ENCODE measurements at regions not wholly inside any gene's neighbourhood (a gene's known extent, or its start where the extent isn't known, plus 50 kb on each side); places are given as distances from the start of the nearest gene placed in this dataset.

GRCh38 chr5:136526791-136527190, 161.4 kb upstream of the TRPC7 start:
- no peak for DNase-seq

DNA sequence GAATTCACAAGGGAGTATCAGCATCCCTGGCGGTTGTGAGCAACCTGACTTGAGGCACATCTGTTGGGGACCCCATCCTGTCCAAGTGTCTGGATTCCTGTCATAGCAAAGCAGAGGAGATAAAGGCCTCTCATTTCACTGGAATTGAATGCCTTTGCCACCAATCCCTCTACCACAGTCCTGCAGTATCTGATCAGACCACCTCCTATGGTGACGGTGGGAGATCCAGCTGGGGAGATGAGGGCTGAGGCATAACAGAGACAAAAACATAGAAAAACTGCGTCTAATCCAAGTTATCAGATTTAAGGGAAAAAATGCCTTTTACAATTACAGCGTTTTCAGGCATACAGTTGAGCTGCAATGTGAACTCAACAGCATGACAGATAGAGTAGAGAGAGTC, 160.7 kb upstream of the TRPC7 start:
- DNase-seq = no peak

- DNase-seq = no peak
Measured at GRCh38 chr5:136525597-136525996, 160.3 kb upstream of the TRPC7 start.

- DNase-seq = no peak
Measured at GRCh38 chr5:136522217-136522956, 157.0 kb upstream of the TRPC7 start.

DNA sequence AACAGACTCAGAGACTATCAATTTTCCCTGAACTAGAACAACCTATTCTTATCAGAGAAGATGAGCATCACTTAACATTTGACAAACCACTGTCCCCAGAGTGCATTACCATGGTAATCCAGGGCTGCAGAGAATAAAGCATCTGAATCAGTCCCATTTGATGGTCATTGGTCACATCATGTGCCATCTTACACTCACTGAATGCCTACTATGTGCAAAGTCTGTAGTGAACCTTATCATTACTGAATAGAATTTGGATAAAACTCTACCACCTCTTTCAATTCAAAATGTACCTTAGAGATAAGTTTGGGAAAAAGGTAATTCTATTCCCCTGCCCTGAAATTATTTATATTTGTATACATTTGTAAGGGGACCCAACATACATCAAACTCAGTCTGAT, 156.4 kb upstream of the TRPC7 start:
- no peak for DNase-seq

DNA sequence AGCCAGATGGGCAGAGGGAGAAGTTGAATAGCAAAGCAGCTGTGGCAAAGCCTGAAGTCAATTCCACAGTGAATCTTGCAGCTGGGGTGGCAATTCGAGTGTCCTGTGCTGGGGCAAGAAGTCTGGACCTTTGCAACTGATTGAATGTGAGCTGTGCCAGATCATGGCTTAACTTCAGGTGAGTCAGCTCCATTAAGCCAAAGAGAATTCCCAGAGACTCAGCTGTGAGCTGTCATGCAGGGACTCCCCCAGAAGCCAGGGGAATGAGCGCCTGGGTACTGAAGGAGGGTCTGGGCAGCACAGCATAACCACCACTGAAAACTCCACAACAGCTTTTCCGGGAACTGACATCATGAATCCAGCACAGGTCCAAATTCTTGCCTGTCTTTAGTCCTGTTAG, 153.5 kb upstream of the TRPC7 start:
- no peak for DNase-seq

DNA sequence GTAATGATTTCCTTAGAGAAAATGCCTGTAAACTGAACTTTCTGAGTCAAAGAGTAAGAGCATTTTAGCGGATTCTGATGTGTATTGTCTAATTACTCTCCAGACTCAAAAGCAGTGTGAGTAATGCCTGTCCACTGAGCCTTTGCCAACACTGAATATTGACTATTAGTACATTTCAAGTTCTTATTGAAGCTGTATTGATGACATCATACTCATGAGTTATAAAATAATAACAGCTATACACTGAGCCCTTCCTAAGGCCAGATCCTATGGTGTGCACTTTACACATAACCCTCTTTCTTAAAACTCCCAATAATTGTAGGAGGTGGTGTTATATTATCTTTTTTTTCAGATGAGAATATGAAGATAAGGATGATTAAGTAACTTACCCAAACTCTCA, 152.8 kb upstream of the TRPC7 start:
- no peak for DNase-seq

GRCh38 chr5:136517755-136518154, 152.4 kb upstream of the TRPC7 start:
- DNase-seq = no peak

DNA sequence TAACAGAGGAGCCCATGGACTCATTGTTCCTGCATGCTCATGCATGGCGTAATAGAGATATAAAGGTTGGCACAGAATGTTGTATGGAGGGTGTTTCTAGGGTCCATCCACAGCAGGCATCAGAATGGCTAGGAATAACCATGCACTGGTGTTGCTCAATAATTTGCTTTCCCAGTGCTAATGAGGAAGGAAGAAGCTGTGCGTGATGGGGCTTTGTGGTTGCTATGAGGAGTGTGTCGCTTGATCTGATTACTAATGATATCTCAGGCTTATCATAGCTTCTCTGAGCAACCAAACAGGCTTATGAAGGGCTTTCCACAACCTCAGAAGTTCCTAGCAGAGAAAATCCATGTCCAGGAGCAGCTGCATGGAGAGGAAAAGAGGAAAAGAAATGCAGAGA, 151.3 kb upstream of the TRPC7 start:
- DNase-seq = no peak

- no peak for DNase-seq
Measured at GRCh38 chr5:136513430-136513829, 148.1 kb upstream of the TRPC7 start.

GRCh38 chr5:136511046-136511445, 145.7 kb upstream of the TRPC7 start:
- DNase-seq = no peak

GRCh38 chr5:136510481-136510880, 145.1 kb upstream of the TRPC7 start:
- DNase-seq = no peak

- no peak for DNase-seq
Measured at GRCh38 chr5:136506131-136506530, 140.8 kb upstream of the TRPC7 start.

DNA sequence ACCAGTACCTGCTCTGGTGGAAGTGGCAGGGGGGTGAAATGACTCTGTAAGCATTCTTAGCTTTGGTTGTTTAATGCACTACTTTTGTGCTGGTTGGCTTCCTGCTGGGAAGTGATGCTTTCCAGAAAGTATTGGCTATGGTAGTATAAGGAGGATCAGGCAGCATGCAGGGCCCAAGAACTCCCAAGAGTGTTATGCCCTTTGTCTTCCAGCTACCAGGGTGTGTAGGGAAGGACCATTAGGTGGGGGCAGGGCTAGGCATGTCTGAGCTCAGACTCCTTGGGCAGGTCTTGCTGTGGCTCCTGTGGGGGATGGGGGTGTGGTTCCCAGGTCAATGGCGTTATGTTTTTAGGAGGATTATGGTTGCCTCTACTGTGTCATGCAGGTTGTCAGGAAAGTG, 135.8 kb upstream of the TRPC7 start:
- DNase-seq = no peak

DNA sequence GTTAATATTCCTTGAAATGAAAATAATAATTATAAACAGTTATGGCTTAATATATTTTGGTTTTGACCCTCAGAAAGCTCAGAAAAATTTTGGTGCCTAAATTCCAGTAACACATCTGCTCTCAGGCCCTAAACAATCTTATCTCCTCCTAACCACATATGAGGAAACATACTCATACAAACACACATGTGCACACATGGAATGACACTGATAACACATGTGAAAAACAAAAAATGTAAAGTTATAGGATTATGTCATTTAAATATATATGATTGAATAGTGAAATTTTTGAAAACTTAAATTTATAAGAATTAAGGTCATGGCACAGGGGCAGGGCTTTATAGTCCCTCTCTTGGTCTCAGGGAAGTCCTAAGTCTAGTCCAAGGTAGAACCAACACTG, 127.2 kb upstream of the TRPC7 start:
- DNase-seq = no peak

DNA sequence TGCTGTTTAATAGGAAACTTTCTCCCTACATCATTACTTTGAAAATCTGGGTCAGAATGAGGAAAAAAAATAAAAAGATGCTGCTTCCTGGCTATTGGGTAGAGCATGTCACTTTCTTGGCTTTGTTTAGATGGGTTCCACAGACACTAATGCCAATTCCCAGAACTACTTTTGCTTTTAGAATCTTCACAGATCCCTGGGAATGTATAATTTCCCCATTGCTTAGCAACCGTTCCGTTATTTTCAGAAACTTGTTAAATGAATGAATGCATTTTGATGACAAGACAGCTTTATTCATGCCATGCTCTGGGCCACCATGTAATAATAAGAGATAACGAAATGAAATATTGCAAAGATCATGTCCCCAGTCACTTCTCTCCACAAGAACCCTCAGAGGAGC, 126.5 kb upstream of the TRPC7 start:
- DNase-seq = no peak

DNA sequence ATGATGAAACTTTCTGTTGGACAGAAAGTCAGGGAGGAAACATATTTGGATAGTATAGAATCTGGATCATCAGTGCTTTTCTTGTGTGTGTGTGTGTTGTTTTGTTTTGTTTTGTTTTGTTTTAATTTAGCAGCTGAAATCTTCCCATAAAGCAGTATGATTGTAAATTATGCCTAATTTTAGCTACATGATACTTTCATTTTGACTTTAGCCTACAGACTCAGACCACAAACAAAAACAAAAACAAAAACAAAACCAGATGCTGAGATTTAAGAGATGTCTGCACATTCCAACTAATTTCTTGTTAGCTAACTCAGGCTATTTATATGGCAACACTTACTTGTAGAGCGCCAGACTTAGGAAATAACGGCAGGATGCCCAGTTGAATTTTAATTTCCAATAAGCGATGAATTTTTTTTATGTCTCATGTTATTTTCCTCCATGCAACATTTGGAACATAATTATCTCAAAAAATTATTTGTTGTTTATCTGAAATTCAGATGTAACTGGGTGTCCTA, 119.5 kb upstream of the TRPC7 start:
- no peak for DNase-seq

- DNase-seq = no peak
Measured at GRCh38 chr5:136482206-136482605, 116.9 kb upstream of the TRPC7 start.

DNA sequence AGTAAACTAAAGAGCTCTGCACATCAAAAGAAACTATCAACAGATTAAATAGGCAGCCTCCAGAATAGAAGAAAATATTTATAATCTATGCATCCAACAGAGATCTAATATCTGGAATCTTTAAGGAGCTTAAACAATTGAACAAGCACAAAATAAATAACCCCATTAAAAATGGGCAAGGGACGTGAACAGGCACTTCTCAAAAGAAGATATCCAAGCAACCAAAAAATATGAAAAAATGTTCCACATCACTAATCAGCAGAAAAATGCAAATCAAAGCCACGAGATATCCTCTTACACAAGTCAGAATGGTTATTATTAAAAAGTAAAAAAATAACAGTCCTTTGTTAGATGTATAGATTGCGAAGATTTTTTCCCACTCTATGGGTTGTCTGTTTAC, 109.1 kb upstream of the TRPC7 start:
- no peak for DNase-seq

DNA sequence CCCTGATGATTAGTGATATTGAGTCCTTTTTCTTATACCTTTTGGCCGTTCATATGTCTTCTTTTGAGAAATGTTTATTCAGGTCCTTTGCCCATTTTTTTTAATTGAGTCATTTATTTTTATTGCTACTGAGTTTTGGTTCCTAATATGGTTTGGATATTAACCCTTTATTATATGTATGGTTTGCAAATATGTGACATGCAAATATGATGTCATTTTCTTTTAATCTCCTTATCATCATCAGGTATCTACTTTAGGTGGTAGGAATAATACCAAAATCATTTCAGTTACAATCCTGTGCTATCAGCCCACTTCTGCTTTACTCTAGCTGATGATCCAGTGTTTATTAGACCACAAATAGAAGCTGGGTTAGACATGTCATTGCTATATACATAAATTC, 102.3 kb upstream of the TRPC7 start:
- DNase-seq = no peak

GRCh38 chr5:136466041-136466415, 100.7 kb upstream of the TRPC7 start:
- DNase-seq = no peak

DNA sequence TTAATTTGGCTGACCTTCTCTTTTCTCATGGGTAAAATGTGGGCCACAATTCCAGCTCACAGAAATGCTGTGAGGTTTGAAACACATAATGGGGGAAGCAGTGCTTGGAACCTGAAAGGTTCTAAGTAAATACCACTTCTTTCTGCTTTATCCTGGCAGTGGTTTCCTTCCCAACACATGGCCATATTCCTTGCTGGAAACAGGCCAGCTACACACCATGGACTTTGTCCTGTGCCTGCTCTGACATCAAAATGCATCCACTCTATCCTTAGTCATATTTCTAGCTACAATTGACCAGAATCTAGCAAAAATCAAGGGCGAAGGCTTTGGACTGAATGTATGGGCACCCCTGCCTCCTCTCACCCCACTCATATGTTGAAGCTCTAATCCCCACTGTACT, 93.1 kb upstream of the TRPC7 start:
- DNase-seq = no peak

- peak in 1 of 2 donors; percentile 40 for DNase-seq
Measured at GRCh38 chr5:136457390-136458013, 92.2 kb upstream of the TRPC7 start.

DNA sequence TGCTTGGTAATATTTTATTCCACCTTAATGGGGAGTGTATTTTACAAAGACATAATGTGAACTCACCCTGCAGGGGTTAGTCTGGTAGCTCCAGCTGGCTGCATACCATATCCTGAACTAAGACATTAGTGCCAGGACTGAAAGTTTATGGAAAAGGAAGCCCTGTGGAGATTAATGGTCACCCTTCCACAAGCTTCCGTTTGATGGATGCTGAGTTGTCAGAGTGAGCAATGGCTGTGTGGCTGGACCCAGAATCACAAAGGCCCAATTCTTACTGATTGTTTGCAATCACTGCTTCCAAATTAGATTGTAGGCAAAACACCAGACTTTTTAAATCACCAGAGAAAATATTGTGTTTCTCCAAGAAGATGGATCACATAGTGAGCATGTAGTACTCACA, 90.1 kb upstream of the TRPC7 start:
- DNase-seq = no peak

Data from hippocampal formation (tissue), 2 donors.